ENCODE measurements at regions not wholly inside any gene's neighbourhood (a gene's known extent, or its start where the extent isn't known, plus 50 kb on each side); places are given as distances from the start of the nearest gene placed in this dataset.

DNA sequence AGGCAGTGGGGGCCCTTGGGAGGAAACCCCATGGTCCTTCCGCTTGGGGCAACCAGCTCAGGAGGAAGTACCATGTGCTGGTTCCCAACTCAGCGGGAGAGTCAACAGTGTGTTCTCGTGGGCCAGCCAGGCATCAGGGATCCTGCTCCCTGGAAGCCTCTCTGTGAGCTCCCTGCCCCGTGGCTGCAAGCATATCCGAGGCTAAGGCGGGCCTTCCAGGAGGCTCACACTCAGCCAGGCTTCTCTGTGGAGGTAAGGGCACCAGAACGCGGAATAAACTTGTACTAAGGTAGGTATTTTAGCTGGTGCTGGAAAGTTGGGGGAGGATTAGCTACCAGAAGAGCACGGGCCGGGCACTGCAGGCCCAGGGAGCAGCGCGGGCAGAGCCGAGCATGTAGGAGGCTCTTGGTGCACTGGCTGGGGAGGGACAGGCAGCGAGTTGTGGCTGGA, 74.7 kb upstream of the POU3F1 start:
- no peaks in the 10 kb centered on the region for H3K79me1 ChIP-seq (ENCODE audit: insufficient read depth, low read depth, low read length, poor library complexity, severe bottlenecking)
- H2BK5ac ChIP-seq (ENCODE audit: insufficient read length, low read length), result no peak overlapping the region
- no peaks in the 10 kb centered on the region; a peak in 1 of 7 replicates for H3K36me3 Mint-ChIP-seq (ENCODE audit: insufficient read depth in 1 of 3, low read depth in 3 of 3)
- no peak overlapping the region for H3K4me2 ChIP-seq (ENCODE audit: insufficient read depth, insufficient read length, low read length)
- H3K27ac ChIP-seq (ENCODE audit: insufficient read length, low read depth, low read length), result no peak overlapping the region
- no peak overlapping the region for H4K91ac ChIP-seq (ENCODE audit: insufficient read length, low read depth, low read length)
- no peak overlapping the region for H2AFZ ChIP-seq (ENCODE audit: low read length)
- no peak overlapping the region for H3K18ac ChIP-seq (ENCODE audit: insufficient read length, low read depth, low read length)
- 0 out of 2 replicates have a peak, but pooled peaks cover 2% of the 10 kb centered on the region for H3K4me1 ChIP-seq (ENCODE audit: insufficient read depth, low read length)
- no peak for DNase-seq
- peaks cover 22 to 33% of the 10 kb centered on the region in 2 experiments for H3K4me1 Mint-ChIP-seq
- no peak overlapping the region for H2BK12ac ChIP-seq (ENCODE audit: insufficient read length, low read depth, low read length)
- no peaks in the 10 kb centered on the region for H3K79me2 ChIP-seq (ENCODE audit: insufficient read depth, low read length)
- H3K23ac ChIP-seq (ENCODE audit: insufficient read length, low read depth, low read length), result no peak overlapping the region
- peak overlapping the region in 1 of 3 experiments; percentile 73; a peak in 3 of 7 replicates for H3K27ac Mint-ChIP-seq
- H3K9me3 ChIP-seq (ENCODE audit: control insufficient read depth, low read depth, low read length), result no peaks in the 10 kb centered on the region
- no peak overlapping the region for H3T11ph ChIP-seq (ENCODE audit: low read length)
- TF ChIP-seq, protein P1, sequence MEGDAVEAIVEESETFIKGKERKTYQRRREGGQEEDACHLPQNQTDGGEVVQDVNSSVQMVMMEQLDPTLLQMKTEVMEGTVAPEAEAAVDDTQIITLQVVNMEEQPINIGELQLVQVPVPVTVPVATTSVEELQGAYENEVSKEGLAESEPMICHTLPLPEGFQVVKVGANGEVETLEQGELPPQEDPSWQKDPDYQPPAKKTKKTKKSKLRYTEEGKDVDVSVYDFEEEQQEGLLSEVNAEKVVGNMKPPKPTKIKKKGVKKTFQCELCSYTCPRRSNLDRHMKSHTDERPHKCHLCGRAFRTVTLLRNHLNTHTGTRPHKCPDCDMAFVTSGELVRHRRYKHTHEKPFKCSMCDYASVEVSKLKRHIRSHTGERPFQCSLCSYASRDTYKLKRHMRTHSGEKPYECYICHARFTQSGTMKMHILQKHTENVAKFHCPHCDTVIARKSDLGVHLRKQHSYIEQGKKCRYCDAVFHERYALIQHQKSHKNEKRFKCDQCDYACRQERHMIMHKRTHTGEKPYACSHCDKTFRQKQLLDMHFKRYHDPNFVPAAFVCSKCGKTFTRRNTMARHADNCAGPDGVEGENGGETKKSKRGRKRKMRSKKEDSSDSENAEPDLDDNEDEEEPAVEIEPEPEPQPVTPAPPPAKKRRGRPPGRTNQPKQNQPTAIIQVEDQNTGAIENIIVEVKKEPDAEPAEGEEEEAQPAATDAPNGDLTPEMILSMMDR (conservative IDR thresholded peaks at IDR 0.05), result no peak
- no CpG with 5 or more reads among the region's 14 CpGs for WGBS (ENCODE audit: extremely low coverage, insufficient read length, low lambda C conversion rate)
- no peak overlapping the region for H3K4me3 Mint-ChIP-seq
- no peak overlapping the region for H2BK20ac ChIP-seq (ENCODE audit: low read depth, low read length, poor library complexity, severe bottlenecking)
- no peak overlapping the region for H2AK5ac ChIP-seq (ENCODE audit: insufficient read length, low read length)
- no peaks in the 10 kb centered on the region for H3K23me2 ChIP-seq (ENCODE audit: insufficient read length, low read depth, low read length, poor library complexity, severe bottlenecking)
- no peak overlapping the region for H4K8ac ChIP-seq (replicated peaks; ENCODE audit: insufficient read length, low read depth, low read length)
- no peak overlapping the region for H3K56ac ChIP-seq (ENCODE audit: insufficient read length, low read depth, low read length)
- H2BK120ac ChIP-seq (ENCODE audit: low read depth, low read length, poor library complexity, severe bottlenecking), result no peak overlapping the region
- no peak overlapping the region for H3K14ac ChIP-seq (ENCODE audit: insufficient read depth, low read length)
- no peaks in the 10 kb centered on the region for H4K20me1 ChIP-seq (ENCODE audit: control insufficient read depth, insufficient read depth, insufficient read length)
- peaks cover 4% of the 10 kb centered on the region for H3K27me3 Mint-ChIP-seq (ENCODE audit: low read depth)
- no peak overlapping the region for H4K5ac ChIP-seq (ENCODE audit: insufficient read length, low read depth, low read length)
- no peak overlapping the region for H3K4ac ChIP-seq (ENCODE audit: low read depth, low read length)
- H2BK15ac ChIP-seq (ENCODE audit: low read depth, low read length), result no peak overlapping the region
- no peaks in the 10 kb centered on the region for H3K27me3 ChIP-seq (ENCODE audit: insufficient read depth, low read length)
- no peak overlapping the region for H3K9ac ChIP-seq (ENCODE audit: extremely low read depth, insufficient read length, low read length)
- no peaks in the 10 kb centered on the region for H3K9me3 Mint-ChIP-seq

Data from H9 (cell line).